HFFc6 (cell line): ENCODE measurements at regions not wholly inside any gene's neighbourhood (a gene's known extent, or its start where the extent isn't known, plus 50 kb on each side); places are given as distances from the start of the nearest gene placed in this dataset.

Experiments used
- DNase-seq: peaks from one replicate; pipeline ENCODE4 v3.0.0-alpha.2; 2018
- H3K27ac Mint-ChIP-seq: 2 replicates; pipeline ENCODE4 v1.8.0; 2020; ENCODE audit warnings: mild to moderate bottlenecking, mixed read lengths
- H3K27me3 Mint-ChIP-seq: 2 replicates; pipeline ENCODE4 v1.8.0; 2021; ENCODE audit warnings: mild to moderate bottlenecking, moderate library complexity, mixed read lengths; ENCODE audit not compliant: insufficient read depth
- H3K36me3 Mint-ChIP-seq: 2 replicates; pipeline ENCODE4 v1.8.0; 2021; ENCODE audit warnings: low read depth, mixed read lengths
- H3K4me1 Mint-ChIP-seq: 2 replicates; pipeline ENCODE4 v1.8.0; 2020; ENCODE audit warnings: low read depth, mixed read lengths
- H3K4me3 Mint-ChIP-seq: 2 replicates; pipeline ENCODE4 v1.8.0; 2020; ENCODE audit warnings: mild to moderate bottlenecking, moderate library complexity, mixed read lengths
- H3K9me3 Mint-ChIP-seq: 2 replicates; pipeline ENCODE4 v1.8.0; 2020; ENCODE audit warnings: mild to moderate bottlenecking, mixed read lengths
- CTCF ChIP-seq: fragments of 200-600 bp; sonication (generic); IDR thresholded peaks from 2 replicates; pipeline ENCODE4 v1.5.0; 2021; ENCODE audit warnings: antibody characterized with exemption, mild to moderate bottlenecking

GRCh38 chr2:149920389-149920788 lies 332.8 kb upstream of the MMADHC start:
- Mint-ChIP-seq H3K9me3 (peaks cover 14% of the 10 kb centered on the region), H3K4me1 (peaks cover 30% of the 10 kb centered on the region), H3K27me3 (no peaks in the 10 kb centered on the region), H3K36me3 (peaks cover 13% of the 10 kb centered on the region), H3K4me3 (no peak overlapping the region), H3K27ac (no peak overlapping the region)
- DNase-seq = no peak
- TF ChIP-seq CTCF = no peak

GRCh38 chr2:149915151-149915550 lies 327.6 kb upstream of the MMADHC start:
- no peak for DNase-seq
- peaks cover 9% of the 10 kb centered on the region for H3K9me3 Mint-ChIP-seq
- H3K4me3 Mint-ChIP-seq = no peak overlapping the region
- H3K27ac Mint-ChIP-seq = no peak overlapping the region
- no peaks in the 10 kb centered on the region for H3K27me3 Mint-ChIP-seq
- H3K4me1 Mint-ChIP-seq = no peaks in the 10 kb centered on the region
- H3K36me3 Mint-ChIP-seq = peaks cover 9% of the 10 kb centered on the region
- TF ChIP-seq CTCF = no peak

GRCh38 chr2:149908726-149909683 lies 321.4 kb upstream of the MMADHC start:
- TF ChIP-seq CTCF = no peak
- peaks cover 17% of the 10 kb centered on the region for H3K4me1 Mint-ChIP-seq
- no peak overlapping the region; the same call in 1 of the 2 replicates for H3K4me3 Mint-ChIP-seq
- H3K36me3 Mint-ChIP-seq = no peaks in the 10 kb centered on the region
- DNase-seq = peak; percentile 9
- no peaks in the 10 kb centered on the region for H3K9me3 Mint-ChIP-seq
- H3K27ac Mint-ChIP-seq = no peak overlapping the region
- peaks cover 1% of the 10 kb centered on the region; the same call in 1 of the 2 replicates for H3K27me3 Mint-ChIP-seq

- H3K27me3 Mint-ChIP-seq = peaks cover 1% of the 10 kb centered on the region; the same call in 1 of the 2 replicates
- DNase-seq = no peak
- H3K9me3 Mint-ChIP-seq = no peaks in the 10 kb centered on the region
- H3K36me3 Mint-ChIP-seq = no peaks in the 10 kb centered on the region
- H3K4me1 Mint-ChIP-seq = peaks cover 32% of the 10 kb centered on the region
- no peak overlapping the region for H3K4me3 Mint-ChIP-seq
- no peak overlapping the region for H3K27ac Mint-ChIP-seq
- TF ChIP-seq CTCF = no peak
Observed at GRCh38 chr2:149906886-149907285, 319.3 kb upstream of the MMADHC start.

GRCh38 chr2:149904352-149905175 lies 317.0 kb upstream of the MMADHC start:
- Mint-ChIP-seq H3K27ac (no peak overlapping the region), H3K4me1 (peaks cover 40% of the 10 kb centered on the region), H3K4me3 (no peak overlapping the region), H3K36me3 (no peaks in the 10 kb centered on the region), H3K9me3 (no peaks in the 10 kb centered on the region), H3K27me3 (peaks cover 1% of the 10 kb centered on the region; the same call in 1 of the 2 replicates)
- no peak for DNase-seq
- TF ChIP-seq CTCF = no peak
